AG10803 (cell line): ENCODE measurements at regions not wholly inside any gene's neighbourhood (a gene's known extent, or its start where the extent isn't known, plus 50 kb on each side); places are given as distances from the start of the nearest gene placed in this dataset.

ENCODE experiments used
- DNase-seq: peaks from one replicate; pipeline ENCODE4 v3.0.0; 2010; ENCODE audit warnings: low read depth
- H3K4me3 ChIP-seq: 2 replicates; pipeline ENCODE4 v1.5.1; 2011; ENCODE audit warnings: mild to moderate bottlenecking, low read length, control low read depth
- CTCF ChIP-seq: conservative IDR thresholded peaks from 2 replicates; pipeline ENCODE4 v1.5.1; 2011; ENCODE audit warnings: mild to moderate bottlenecking, low read length, control low read depth, inconsistent platforms

GRCh38 chr2:71833272-71833671 lies 314.4 kb downstream of the CYP26B1 start:
- DNase-seq, result no peak
- TF ChIP-seq CTCF, result no peak
- no peak overlapping the region for H3K4me3 ChIP-seq

GRCh38 chr2:71832844-71833243 lies 314.8 kb downstream of the CYP26B1 start:
- H3K4me3 ChIP-seq, result no peak overlapping the region
- TF ChIP-seq CTCF, result no peak
- no peak for DNase-seq

- no peak for TF ChIP-seq CTCF
- H3K4me3 ChIP-seq, result no peak overlapping the region
- peak; percentile 61 for DNase-seq
Observed at GRCh38 chr2:71832388-71832787, 315.3 kb downstream of the CYP26B1 start.

GRCh38 chr2:71831193-71831577 lies 316.5 kb downstream of the CYP26B1 start:
- DNase-seq, result peak; percentile 95
- no peak; the same call in 1 of the 2 replicates for TF ChIP-seq CTCF
- no peak overlapping the region for H3K4me3 ChIP-seq

- TF ChIP-seq CTCF, result no peak
- H3K4me3 ChIP-seq, result no peak overlapping the region
- DNase-seq, result no peak
Observed at GRCh38 chr2:71830497-71831192, 317.0 kb downstream of the CYP26B1 start.

- DNase-seq, result peak; percentile 84
Observed at GRCh38 chr2:71829008-71829407, 318.7 kb downstream of the CYP26B1 start.

More at GRCh38 chr2:71829008-71829407, 318.7 kb downstream of the CYP26B1 start:
- TF ChIP-seq CTCF, result no peak
- no peak overlapping the region for H3K4me3 ChIP-seq
